Stimulated activated CD4-positive, alpha-beta T cell treated with anti-CD3 and anti-CD28 coated beads, Interleukin-4, amount 100 ng/mL, for 48 hours (primary cell): ENCODE measurements at regions not wholly inside any gene's neighbourhood (a gene's known extent, or its start where the extent isn't known, plus 50 kb on each side); places are given as distances from the start of the nearest gene placed in this dataset.

Source experiments
- DNase-seq, 2 donors: peaks; one replicate each; pipeline ENCODE4 v3.0.0-alpha.2; 2020; ENCODE audit warnings: low read depth in 2 of 2

DNA sequence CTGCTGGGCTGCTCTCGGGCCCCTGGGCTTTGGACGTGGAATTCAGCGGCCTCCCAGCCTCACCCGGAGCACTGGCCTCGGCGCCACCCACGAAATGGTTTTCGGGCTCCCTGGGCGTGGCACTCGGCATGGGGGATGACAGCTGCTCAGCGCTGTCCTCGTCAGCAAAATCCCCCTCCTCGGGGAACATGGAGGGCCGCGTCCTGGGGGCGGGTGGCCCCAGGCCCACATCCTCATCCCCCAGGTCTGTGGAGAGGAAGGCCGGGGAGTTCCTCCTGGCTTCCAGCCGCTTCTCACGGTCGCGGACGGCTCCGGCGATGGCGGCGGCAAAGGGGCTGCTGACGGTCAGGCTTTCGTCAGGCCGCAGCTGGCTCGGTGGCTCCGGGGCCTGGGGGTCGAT lies 88.4 kb downstream of the CTTN start:
- DNase-seq: no peak

DNA sequence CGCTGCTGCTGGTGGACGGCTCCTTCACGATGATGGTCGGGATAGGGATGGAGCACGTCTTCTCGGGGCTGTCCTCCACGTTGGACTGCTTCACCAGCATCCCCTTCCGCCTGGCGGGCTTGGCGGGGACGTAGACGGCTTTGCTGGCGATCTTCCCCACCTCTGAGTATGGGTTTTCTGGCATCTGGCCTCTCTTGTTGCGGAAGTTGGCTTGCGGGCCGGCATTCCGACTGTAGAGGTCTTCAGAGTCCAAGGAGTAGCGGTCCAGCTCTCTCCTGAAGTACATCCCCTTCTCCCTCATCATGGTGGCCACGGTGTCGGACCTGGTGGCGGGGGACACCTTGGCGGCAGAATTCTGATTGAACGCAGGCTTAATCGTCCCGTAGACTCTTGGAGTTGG lies 88.8 kb downstream of the CTTN start:
- no peak for DNase-seq

DNA sequence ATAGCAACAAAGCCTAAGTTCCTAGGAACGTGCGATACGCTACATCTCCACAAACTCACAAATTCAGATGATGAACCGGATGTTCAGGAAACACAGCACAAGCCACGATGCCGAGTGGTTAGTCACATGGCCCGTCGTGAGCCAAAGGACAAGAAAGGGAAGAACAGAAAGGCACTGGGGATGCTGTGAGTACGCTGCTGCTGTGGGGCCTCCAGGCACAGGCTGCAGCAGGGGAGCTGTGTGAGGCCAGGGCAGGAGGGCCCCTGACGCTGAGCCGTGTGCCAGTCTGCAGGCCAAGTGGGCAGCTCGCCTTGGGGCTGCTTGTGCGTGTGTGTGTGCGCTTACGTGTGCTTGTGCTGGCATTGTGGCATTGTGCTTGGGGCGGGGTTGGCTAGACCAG lies 89.4 kb downstream of the CTTN start:
- no peak for DNase-seq

DNA sequence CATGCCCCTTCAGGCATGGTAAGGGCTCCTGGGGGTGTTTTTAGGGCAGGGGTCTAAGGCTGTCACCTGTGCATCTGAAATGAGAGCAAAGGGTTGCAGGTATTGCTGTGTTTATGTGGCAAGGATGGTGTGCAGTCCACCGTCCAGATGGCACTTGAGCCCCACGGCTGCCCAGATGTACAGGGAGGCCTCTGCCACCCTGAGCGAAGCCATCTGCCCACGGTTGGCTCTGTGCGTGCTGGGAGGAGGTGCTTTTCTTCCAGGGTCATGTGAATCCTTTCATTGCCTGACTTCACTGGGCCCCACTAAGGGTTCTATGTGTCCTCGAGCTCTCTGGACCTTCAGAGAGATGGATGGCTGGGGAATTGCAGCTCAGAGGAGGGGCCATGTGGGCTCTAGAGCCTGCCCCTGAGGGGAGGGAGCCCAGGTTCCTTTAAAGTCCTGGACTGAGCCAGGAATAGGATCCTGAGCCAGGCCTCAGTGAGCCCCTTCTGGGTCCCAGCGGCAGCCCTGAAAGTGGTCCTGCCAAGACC lies 89.9 kb downstream of the CTTN start:
- no peak for DNase-seq

DNA sequence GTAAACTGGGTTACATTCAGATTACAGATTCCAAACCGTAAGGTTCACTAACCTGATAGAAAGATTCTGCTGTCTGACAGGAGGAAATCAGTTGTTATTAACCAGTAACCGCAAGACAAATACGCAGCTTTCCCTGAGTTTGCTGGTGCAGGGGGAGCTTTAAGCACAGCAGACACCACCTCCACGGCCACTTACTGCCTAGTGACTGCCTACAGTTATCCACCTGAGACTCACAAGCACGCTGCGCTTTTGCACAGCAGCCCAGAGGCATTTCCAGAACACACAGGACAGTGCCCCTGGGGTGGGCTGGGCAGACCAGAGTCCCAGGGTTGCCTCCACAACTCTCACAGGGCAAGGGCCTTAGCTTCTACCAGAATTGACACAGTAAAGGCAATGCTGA lies 90.9 kb downstream of the CTTN start:
- no peak for DNase-seq

DNA sequence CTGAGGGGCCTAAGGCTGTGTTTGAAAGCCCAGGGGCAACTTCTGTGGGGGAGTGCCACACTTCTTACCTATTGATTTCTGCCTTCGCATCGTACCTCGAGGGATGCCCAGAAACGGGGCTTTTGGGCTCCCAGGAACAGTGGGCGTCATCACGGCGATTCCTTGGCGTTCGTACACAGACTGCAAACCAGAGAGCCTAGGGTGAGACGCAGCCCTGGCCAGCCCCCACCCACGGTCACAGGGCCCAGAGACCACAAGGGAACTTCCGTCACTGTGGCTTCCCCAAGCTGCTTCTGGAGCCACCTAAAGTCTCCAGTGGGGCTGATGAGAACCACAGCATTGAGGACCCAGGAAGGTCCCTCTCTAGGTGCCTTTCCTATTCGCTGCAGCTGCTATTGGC lies 91.9 kb downstream of the CTTN start:
- no peak for DNase-seq

DNA sequence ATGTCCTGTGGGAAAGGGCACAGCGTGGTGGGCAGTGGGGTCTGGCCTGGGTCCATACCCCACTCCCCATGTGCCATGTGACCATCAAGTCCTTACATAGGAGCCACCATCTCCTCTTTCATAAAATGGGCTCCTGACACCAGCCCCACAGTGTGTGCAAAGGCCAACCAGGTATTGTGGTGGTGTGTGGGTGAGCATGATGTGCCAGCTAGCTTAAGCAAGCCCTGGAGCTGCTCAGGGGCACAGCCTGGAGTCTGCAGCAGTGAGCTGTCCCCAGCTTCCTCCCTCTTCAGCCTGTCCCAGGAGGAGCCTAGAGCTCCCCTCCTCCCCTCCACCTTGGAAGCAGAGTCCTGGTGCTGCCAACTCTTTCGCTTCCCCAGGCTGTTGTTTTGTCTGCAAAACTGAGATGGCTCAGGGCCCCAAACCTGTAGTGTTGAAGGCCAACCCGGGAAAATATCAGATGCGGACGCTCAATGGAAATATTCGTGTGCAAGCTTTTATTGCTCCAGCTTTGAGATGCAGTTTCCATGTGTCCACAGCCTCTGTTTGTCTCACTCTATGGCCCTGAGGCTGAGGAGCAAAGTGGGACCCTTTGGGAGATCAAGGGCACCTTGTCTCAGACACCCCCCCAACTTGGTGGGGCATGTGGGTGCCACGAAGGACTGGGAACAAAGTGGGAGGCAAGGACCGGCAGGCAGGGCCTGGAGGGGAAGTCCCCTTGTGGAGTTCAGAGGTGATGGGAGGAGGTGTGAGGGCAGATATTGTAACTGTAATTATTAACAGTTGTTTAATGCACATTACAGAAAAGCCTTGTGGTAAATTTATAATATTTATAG lies 92.6 kb downstream of the CTTN start:
- DNase-seq: no peak

DNA sequence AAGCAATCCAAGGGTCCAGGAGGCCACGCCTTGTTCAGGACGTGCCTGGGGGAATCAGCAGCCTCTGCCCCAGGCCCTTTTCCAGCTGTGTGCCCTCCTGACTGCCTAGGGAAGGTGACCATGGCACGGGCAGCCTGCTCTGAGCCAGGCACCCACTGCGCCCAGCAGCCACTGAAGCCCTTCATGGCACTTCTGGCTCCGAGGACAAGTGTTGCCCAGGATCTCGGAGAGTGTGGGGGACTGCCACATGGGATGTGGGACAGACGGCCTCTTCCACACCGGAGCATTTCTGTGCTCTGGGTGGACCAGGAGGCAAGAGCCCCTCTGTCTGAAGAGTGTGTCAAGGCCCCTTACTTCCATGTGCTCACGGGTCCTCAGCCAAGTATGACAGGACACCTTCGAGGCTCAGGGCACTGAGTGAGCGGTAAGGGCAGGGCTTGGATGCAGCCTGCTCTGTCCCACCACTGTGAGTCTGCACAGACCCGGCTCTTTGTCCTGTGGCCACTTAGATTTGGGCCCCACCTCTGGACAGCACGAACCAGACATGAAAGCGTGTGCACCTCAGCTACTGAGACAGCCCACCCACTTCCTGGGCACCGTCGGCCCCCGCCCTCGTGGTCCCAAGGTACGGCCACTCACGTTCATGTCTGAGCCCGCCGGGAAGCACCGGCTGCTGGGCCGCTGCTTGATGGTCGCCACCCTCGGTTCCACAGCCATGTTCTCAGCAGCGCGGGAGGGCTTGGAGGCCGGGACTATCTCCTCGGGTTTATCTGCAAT lies 93.6 kb downstream of the CTTN start:
- no peak for DNase-seq

DNA sequence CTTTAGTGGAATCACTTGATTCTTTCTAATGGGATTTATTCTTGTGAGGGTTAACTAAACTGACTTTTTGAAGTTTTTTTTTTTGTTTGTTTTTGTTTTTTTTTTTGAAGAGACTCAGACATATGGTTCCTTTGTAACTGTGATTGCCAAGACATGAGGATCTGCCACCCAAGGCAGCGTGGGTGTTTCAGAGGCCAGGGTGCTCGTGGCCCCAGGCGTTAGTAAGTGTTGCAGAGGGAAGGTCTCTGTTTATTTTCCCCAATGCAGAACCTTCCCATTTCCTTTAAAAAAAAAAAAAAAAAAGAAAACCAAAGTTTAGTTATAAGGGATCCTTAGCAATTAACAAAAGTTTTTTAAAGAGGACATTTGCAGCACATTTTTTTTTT lies 94.8 kb downstream of the CTTN start:
- DNase-seq: no peak

DNA sequence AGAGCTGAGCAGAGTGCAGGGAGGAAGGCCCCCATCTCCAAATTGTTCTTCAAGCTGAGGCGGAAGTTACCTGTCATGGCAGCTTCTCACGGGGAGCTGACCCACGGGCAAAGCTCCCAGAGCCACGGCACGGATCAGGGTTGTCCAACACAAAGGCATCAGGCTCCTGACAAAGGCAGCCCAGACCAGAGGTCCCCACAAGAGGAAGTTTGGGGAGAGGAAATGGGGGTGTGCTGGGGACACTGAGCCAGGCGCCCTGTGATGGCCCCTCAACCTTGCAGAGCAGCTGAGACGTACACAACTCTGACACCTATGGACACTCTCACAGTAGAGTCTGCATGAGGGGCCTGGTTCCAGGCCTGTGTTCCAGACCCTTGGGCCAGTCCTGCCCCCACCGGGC lies 95.6 kb downstream of the CTTN start:
- DNase-seq: no peak

DNA sequence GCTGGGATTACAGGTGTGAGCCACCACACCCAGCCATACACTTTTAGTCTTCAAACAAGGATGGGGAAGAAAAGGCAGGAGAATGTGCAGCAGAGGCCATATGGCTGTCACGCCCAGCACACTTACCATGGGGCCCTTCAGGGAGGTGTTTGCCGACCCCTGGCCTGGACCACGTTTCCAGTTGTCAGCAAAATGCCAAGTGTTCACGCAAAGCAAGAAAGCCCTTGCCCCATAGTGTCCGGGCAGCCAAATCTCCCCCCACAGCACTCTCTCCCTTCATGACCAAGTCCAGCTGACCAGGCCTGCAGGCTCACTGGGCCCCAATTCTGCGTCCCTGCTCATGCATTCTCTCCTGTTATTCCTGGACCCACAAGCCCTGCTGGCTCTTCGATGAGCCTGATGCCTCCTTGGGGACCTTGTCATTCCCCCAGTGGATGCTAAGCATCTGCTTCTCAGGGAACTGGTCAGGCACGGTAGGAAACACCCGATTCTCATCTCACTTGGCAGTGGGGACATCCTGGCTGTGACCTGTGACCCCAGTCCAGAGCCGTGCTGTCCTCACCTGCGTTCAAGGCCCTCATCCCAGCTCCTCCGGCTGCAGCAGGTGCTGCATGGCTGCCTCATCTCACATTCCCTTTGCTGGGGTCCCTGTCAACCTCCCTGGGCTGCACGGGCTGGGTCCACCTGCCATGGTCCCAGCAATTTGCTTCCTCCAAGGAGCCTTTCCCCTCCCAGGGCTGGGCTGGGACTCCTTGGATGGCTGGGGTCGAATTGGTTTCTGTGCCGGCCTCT lies 96.4 kb downstream of the CTTN start:
- no peak for DNase-seq

DNA sequence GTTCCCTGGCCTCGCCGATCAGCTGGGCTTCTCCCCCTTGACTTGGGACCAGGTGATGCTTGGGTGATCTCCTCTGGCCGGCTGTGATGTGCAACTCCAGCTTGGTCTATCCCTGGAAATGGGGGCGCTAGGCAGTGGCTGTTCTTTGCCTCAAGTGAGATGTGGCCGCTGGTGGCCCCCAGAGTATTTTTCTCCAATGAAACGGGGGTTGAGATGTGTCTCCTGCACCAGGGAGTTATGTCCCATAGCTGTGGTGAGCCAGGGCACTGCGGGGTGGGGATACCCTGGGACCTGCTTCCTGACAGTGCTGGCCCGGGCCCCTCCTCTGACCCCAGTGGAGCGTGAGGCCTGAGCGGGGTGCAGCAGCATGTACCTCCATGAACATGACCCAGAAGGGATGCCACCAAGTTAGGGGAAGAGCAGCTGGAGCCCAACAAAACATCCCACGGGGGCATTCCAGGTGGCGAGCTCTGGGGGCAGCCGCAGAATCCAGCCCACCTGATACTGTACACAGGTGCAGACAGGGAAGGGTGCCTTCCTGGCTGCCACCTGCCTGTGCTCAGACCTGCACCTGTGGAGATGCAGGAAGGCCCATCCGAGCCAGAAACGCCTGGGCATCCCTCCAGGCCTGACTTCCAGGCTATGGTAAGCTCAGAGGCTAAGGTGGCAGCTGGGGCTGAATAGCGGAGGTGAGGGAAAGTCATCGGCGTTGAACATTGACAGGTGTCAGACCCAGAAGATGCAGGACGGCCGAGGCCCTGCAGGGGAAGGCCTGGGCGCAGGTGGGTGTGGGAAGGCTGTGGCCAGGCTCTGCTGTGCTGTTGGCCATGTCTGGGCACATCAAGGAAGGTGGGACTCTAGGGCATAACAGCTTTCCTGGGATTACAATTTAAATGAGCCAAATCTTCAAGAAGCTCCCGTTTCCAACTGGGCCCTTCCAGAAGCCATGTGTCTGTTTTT lies 97.3 kb downstream of the CTTN start:
- DNase-seq: no peak

DNA sequence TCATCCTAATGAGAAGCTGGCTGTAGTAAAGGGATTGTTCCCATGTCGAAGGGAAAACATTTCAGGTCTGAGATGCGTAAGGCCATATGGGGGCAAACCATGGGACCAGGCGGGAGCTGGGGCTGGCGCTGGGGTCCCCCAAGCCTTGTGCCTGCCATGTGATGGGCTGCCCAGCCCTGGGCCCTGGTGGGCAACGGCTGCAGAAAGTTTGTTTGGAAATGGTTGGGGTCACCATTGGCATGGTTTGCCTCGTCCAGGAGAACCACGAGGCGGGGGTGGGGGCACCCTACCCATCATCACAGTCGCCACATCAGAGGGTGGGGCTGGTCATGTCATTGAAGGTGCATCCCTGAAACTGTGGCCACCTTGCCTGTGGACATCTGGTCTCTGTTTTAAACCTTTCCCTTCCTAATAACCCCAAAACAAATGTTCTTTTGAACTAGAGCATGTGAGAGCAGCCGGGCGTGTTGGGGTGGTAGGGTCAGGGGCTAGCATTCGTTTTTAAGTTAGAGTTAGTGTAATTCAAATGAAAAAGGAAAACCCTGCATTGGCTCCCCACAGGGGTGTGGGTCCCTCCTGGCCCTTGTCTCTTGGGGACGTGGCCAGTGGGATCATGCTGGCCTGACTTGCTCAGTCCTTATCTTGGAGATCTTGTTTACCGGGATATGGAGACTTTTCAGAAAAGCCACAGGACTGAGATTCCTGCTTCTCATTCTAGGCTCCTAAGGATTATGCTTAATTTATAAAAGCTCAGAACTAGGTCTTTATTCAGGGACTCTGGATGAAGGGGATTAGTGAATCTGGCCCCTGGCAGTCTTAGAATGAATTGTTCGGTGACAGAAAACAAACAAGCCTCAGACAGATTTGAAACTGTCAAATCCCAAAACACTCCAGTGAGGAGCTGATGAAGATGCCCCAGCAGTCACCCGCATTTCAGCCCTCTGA lies 98.5 kb downstream of the CTTN start:
- no peak for DNase-seq

DNA sequence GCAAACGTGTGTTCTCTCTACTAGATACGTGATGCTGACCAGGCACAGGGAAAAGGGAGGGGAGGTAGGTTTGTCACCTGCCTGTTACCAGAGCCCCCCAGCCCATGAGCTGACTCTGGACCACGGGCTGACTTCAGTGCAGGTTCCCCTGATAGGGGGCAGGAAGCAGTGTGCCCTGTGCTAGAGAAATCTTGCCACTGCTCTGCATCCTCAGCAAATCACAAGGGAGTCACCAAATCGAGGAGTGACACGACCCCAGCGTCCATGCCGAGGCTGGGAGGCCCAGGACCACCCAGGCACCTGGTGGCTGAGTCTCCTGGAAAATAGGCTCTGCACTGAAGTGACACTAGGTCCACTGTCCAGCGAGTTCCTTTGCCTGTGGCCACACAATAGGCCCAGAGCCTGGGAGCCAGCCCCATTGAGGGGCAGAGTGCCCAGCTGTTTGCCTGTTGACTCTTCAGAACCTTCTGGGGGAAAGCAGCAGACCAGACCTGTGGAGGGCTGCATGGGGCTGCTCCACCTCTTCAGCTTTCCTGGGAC lies 99.3 kb downstream of the CTTN start:
- DNase-seq: no peak

DNA sequence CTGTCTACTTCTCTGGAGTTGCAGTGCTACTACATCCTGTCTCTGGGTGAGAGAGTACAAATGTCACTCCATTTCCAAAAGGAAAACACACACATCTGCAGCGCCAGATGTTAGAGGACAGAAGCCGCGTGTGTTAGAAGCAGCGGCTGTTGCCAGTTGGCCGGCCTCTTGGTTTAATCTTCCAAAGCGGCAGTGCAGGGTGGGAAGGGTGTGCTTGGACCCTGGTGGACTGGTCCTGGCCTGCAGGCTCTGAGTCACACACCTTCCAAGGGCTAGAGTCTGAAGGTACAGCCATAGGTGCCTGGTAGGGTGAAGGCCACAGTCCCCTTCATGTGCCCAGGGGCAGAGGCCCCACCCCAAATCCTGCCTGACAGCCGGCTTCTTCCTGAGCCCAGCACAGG lies 99.8 kb downstream of the CTTN start:
- no peak for DNase-seq

DNA sequence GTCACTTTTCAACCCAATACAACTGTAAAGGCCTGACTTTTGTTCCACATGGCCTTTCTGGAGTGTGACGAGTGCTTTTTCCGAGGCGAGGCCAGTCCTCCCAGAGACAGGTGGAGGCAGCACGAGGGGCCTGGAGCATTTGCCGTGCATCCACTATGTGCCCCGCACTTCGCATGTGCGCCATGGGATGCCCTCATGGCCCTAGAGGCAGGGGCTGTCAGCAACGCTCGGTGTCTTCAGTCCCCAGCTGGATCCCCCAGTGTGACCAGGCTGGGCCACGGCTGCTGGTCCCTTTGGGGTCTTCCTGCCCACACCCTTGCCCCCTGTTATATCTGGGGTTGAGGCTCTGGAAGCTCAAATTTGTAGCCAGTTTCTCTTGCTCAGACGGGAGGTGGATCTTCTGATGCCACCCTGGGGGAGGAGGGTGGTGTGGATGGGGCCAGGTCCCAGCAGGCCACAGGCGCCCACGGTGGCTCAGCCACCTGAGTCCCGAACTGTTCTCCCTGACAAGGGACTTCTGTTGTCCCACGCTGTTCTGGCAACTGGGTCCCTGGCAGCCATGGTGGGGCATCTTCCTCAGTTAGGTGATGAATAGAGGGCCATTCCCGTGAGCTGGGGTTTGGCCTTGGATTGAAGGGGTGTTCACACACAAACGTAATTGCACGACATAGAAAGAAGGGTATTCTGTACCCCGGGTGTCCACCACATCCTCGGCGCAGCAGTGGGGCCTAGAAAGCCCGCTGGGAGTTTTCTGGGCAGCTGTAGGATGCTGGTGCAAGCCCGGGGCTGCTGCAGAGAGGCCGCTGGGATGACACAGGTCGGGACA lies 100.9 kb downstream of the CTTN start:
- no peak for DNase-seq

DNA sequence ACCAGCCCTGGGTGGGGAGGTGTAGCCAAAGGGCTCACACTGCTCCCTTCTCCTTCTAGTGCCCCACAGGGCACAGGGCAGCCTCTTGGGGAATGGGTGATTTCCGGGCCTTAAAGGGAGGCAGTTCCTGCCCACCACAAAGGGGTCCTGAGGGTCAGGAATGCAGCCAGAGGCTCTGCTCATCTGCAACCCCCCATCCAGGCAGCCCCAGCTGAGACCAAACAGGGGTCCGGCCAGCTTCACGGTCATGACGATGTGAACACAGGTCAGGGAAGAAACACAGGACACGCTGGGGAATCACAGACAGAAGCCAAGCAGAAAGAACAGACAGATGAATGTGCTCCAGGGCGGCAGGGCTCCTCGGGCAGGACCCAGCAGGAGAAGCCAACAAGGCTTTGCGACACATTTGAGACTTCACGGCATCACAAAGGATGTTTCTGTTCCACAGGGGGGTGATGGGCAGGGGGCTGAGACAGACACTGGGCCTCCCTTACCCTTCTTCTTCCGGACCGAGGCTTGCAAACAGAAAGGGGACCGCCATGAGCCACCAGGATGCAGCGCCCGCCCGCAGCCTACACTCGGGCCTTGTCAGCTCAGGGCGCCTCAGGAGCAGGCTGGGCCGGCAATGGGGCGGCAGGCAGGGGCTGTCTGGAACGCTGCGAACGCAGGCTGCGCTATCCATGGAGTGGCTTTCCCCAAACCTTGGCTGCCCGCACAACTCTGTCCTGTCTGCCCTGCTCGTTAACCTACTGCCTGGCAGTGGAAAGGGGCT lies 101.9 kb downstream of the CTTN start:
- DNase-seq: no peak
